ENCODE measurements at regions not wholly inside any gene's neighbourhood (a gene's known extent, or its start where the extent isn't known, plus 50 kb on each side); places are given as distances from the start of the nearest gene placed in this dataset.
"Not testable (repeated sequence)": the region's sequence is repeated elsewhere in the genome, so short reads cannot be mapped to it uniquely, and the experiment has no call there.

GRCh38 chr13:85132986-85133385, 666.2 kb downstream of the SLITRK6 start:
- intact Hi-C loops (cut with DNase I; ENCODE audit: low total_unique reads) (no loop called here), in situ Hi-C loops (cut with MboI; ENCODE audit: low sequenced_read_pairs in 4 of 4) (no loop called here)
- H3K36me3 ChIP-seq: no peaks in the 10 kb centered on the region
- H3K27ac ChIP-seq: no peak overlapping the region
- TF ChIP-seq CTCF (IDR thresholded peaks at IDR 0.05 in 4 of 5, conservative IDR thresholded peaks at IDR 0.05 in 1 of 5): no peak
- no peak for TF ChIP-seq POLR2A (IDR thresholded peaks at IDR 0.05)
- no peaks in the 10 kb centered on the region for H3K9me3 ChIP-seq
- no peak for DNase-seq
- H3K4me3 ChIP-seq: no peak overlapping the region
- H3K27me3 ChIP-seq: no peaks in the 10 kb centered on the region
- ATAC-seq: no peak
- H3K4me1 ChIP-seq: no peaks in the 10 kb centered on the region

GRCh38 chr13:85123501-85123900, 675.7 kb downstream of the SLITRK6 start:
- H3K4me3 ChIP-seq; H3K36me3 ChIP-seq; intact Hi-C loops (cut with DNase I; ENCODE audit: low total_unique reads); in situ Hi-C loops (cut with MboI; ENCODE audit: low sequenced_read_pairs in 4 of 4); H3K27me3 ChIP-seq; ATAC-seq; H3K4me1 ChIP-seq; DNase-seq; H3K27ac ChIP-seq; H3K9me3 ChIP-seq: not testable (repeated sequence)

- intact Hi-C loops (cut with DNase I; ENCODE audit: low total_unique reads): no loop called here
- no peak overlapping the region for H3K4me3 ChIP-seq
- in situ Hi-C loops (cut with MboI; ENCODE audit: low sequenced_read_pairs in 4 of 4): no loop called here
- DNase-seq: no peak
- no peaks in the 10 kb centered on the region for H3K4me1 ChIP-seq
- no peak for TF ChIP-seq CTCF (IDR thresholded peaks at IDR 0.05 in 4 of 5, conservative IDR thresholded peaks at IDR 0.05 in 1 of 5)
- no peak for TF ChIP-seq POLR2A (IDR thresholded peaks at IDR 0.05)
- no peak for ATAC-seq
- no peaks in the 10 kb centered on the region for H3K36me3 ChIP-seq
- H3K9me3 ChIP-seq: no peaks in the 10 kb centered on the region
- no peaks in the 10 kb centered on the region for H3K27me3 ChIP-seq
- no peak overlapping the region for H3K27ac ChIP-seq
Measured at GRCh38 chr13:85108356-85108755, 690.9 kb downstream of the SLITRK6 start.

GRCh38 chr13:85099245-85099644, 700.0 kb downstream of the SLITRK6 start:
- Histone ChIP-seq H3K27me3 (no peaks in the 10 kb centered on the region), H3K9me3 (no peaks in the 10 kb centered on the region), H3K36me3 (no peaks in the 10 kb centered on the region), H3K27ac (no peak overlapping the region), H3K4me3 (no peak overlapping the region), H3K4me1 (no peaks in the 10 kb centered on the region)
- ATAC-seq: no peak
- intact Hi-C loops (cut with DNase I; ENCODE audit: low total_unique reads) (no loop called here), in situ Hi-C loops (cut with MboI; ENCODE audit: low sequenced_read_pairs in 4 of 4) (no loop called here)
- TF ChIP-seq CTCF (IDR thresholded peaks at IDR 0.05 in 4 of 5, conservative IDR thresholded peaks at IDR 0.05 in 1 of 5): no peak
- no peak for TF ChIP-seq POLR2A (IDR thresholded peaks at IDR 0.05)
- DNase-seq: no peak

- intact Hi-C loops (cut with DNase I; ENCODE audit: low total_unique reads) (no loop called here), in situ Hi-C loops (cut with MboI; ENCODE audit: low sequenced_read_pairs in 4 of 4) (no loop called here)
- Histone ChIP-seq H3K9me3 (no peaks in the 10 kb centered on the region), H3K4me1 (no peaks in the 10 kb centered on the region), H3K27me3 (no peaks in the 10 kb centered on the region), H3K27ac (no peak overlapping the region), H3K4me3 (no peak overlapping the region), H3K36me3 (no peaks in the 10 kb centered on the region)
- TF ChIP-seq CTCF (IDR thresholded peaks at IDR 0.05 in 4 of 5, conservative IDR thresholded peaks at IDR 0.05 in 1 of 5) (no peak), POLR2A (IDR thresholded peaks at IDR 0.05) (no peak)
- no peak for ATAC-seq
- no peak for DNase-seq
Measured at GRCh38 chr13:85095418-85096272, 703.6 kb downstream of the SLITRK6 start.
